GM10266 (cell line): ENCODE measurements at regions not wholly inside any gene's neighbourhood (a gene's known extent, or its start where the extent isn't known, plus 50 kb on each side); places are given as distances from the start of the nearest gene placed in this dataset.

ENCODE experiments used
- DNase-seq: peaks from one replicate; pipeline ENCODE4 v3.0.0; 2012; ENCODE audit errors: extremely low spot score
- TF ChIP-seq, protein P1 (sequence below): IDR thresholded peaks from 2 replicates; pipeline ENCODE4 v1.5.1; 2012; ENCODE audit warnings: mild to moderate bottlenecking, low read depth; ENCODE audit not compliant: control insufficient read depth, insufficient read depth; ENCODE audit errors: missing control alignments

DNA sequence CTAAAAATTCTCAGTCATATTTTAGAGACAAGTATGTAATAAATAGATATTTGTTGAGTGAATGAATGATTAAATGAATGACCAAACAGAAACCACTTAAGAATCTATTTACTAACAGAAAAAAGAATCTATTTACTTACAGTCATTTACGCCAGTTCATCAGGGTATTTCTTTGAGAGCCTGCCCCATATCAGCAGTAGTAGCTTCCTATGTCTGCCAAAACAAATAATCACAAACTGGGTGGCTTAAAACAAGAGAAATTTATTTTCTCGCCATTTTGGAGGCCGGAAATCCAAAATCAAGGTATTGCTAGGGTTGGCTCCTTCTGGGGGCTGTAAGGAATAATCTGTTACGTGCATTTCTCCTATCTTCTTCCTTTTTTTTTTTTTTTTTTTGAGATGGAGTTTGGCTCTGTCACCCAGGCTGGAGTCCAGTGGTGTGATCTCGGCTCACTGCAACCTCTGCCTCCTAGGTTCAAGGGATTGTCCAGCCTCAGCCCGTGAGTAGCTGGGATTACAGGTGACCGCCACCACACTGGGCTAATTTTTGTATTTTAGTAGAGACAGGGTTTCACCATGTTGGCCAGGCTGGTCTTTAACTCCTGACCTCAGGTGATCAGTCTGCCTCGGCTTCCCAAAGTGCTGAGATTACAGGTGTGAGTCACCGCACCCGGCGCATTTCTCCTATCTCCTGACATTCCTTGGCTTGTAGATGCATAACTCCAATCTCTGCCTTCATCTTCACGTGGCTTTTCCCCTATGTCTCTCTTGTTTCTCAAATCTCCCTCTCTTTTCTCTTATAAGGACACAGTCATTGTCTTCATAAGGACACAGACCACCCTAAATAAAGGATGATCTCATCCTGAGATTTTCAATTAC is 65.2 kb upstream of the SPPL2A start:
- TF ChIP-seq, protein P1, sequence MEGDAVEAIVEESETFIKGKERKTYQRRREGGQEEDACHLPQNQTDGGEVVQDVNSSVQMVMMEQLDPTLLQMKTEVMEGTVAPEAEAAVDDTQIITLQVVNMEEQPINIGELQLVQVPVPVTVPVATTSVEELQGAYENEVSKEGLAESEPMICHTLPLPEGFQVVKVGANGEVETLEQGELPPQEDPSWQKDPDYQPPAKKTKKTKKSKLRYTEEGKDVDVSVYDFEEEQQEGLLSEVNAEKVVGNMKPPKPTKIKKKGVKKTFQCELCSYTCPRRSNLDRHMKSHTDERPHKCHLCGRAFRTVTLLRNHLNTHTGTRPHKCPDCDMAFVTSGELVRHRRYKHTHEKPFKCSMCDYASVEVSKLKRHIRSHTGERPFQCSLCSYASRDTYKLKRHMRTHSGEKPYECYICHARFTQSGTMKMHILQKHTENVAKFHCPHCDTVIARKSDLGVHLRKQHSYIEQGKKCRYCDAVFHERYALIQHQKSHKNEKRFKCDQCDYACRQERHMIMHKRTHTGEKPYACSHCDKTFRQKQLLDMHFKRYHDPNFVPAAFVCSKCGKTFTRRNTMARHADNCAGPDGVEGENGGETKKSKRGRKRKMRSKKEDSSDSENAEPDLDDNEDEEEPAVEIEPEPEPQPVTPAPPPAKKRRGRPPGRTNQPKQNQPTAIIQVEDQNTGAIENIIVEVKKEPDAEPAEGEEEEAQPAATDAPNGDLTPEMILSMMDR = no peak
- DNase-seq = no peak

DNA sequence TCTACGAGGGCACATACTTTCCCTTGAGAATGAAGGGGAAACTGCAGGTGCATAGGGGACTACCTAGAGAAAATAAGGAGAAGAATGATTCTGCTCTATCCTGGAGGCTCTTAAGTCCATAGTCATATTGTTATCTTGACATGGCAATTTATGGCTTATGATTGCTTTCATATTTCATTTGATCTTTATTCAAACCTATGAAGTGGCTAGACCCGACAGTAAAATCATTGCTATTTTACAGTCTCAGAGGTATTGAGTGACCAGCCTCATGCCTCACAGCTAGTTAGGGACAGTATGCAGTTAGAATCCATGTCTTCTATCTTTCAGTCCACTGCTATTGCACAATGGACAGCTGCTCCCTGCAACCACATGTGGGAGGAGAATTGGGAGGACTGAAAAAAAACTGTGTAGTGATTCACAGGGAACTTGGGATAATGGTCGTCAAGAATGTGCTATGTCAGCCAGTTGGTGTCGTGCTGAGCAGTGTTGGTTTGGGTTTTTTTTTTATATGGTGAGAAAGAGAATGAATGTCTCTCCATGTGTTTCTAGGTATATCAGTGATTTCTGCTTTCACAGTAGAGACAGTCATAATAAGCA is 63.2 kb upstream of the SPPL2A start:
- DNase-seq = no peak
- TF ChIP-seq, protein P1 = no peak

DNA sequence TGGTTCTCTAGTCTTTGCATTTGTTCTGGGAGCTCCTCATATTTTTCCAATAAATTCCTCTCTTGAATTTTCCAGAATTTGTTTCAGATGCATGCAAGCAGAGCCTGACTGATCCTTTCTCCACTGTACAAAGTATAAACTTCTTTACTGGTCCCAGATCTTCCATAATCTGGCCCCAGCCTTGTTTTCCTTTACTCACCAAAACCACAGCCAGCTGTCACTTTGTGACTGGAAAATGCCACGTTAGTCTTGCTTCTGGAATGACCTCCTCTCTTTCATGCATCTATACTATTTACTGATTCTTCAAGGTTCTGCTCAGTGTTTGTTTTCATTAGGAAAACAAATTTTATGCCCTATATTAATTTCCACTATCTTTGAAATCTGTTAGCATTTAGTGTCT is 60.4 kb upstream of the SPPL2A start:
- DNase-seq = no peak
- TF ChIP-seq, protein P1 = no peak

DNA sequence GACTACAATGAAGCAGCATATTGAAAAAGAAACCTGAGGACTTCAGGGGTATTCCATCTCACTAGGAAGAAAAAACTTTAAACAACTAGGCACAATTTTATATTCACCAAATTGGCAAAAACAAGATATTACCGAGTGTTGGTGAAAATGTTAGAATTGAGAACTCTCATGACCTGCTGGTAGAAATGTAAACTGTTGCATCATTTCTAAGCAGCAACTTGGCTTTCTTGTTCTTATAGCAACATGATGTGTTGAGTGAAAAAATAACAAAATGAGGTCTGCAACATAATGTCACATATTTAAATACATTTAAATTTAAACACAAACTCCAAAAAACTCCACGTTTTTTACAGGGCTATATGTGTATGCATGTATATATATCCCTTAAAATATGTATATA is 59.0 kb upstream of the SPPL2A start:
- DNase-seq = no peak
- TF ChIP-seq, protein P1 = no peak

DNA sequence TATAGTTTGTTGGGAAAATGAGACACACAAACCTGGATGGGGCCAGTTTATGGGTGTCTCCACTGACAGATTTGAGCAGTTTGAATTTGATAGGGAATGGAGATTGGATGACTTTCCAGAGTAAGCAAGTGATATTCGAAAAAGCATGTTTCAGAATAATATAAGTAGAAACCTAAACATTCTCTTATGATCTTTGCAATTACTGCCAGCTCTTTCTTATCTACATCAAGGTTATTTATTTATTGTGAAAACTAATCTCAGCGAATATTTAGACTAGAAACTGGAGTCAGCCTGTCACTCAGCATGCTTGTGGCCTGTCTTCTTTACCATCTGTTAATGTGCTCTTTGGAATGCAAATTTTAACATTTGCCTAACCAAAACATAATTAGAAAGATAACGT is 57.8 kb upstream of the SPPL2A start:
- TF ChIP-seq, protein P1 = no peak

DNA sequence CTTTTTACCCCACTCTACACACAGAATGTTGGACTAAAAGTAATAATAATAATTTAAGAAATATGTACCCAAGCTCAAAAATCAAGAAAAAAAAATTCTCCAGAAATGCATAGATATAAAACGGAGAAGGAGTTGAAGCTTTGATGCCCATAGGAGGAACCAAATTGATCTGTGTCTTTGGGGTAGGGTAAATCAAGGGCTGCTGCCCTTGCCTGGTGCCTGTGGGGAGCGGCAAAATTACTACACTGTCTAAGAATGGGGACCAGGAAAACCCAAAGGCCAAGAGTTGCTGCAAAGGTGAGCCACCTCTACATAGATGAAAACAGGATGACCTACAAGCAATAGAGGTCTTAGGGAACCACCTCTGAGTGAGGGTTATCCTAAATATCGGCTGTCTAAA is 56.0 kb upstream of the SPPL2A start:
- TF ChIP-seq, protein P1 = no peak
- DNase-seq = no peak

More for the DNA sequence above, 57.8 kb upstream of the SPPL2A start:
- DNase-seq = no peak

DNA sequence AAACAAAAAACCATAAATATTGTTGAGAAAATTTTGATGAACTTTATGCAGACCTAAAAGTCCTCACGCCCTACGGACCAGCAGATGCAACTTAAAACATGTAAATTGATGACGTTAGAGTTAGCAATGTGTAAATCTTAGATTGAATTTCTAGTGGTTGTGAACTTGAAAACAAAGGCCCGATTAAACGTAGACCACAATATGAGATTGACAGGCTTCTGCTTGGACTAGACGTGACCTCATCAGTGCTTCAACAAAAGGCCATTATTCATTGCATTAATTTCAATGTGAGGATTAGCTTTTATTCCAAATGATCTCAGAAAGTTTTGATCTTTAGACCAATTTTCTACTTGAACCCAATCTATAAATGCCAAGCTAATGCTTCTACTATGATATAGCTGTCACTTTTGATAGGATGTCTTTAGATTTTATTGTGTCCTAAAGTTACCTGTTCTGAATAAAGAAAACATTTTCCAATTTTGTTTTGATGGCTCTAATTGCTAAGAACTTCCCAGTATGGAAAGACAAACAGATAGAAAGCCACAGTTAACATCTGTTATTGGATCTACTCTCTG is 55.4 kb upstream of the SPPL2A start:
- TF ChIP-seq, protein P1 = no peak
- DNase-seq = no peak
